B cell (primary cell): ENCODE measurements at regions not wholly inside any gene's neighbourhood (a gene's known extent, or its start where the extent isn't known, plus 50 kb on each side); places are given as distances from the start of the nearest gene placed in this dataset.

Experiments
- ATAC-seq: fragments of 200-7000 bp; cut with Tn5 transposase; one replicate; pipeline ENCODE4 v1.10.0; 2021; ENCODE audit warnings: low read depth, mild to moderate bottlenecking, moderate number of reproducible peaks, moderate library complexity
- CTCF ChIA-PET: fragments of 350-600 bp; sonication (Branson Sonifier 250); formaldehyde crosslinking; loops from one replicate; lab custom pipeline; 2021; ENCODE audit warnings: antibody characterized with exemption, inconsistent platforms; lab: Charles Lee
- POLR2A ChIA-PET: fragments of 350-600 bp; sonication (Branson Sonifier 250); formaldehyde crosslinking; loops from one replicate; lab custom pipeline; 2021; ENCODE audit warnings: antibody characterized with exemption; lab: Charles Lee
- DNase-seq: peaks from one replicate; pipeline ENCODE4 v3.0.0; 2013
- H2AFZ ChIP-seq: 2 replicates; pipeline ENCODE4 v1.6.1; 2012; ENCODE audit warnings: mild to moderate bottlenecking, low read depth, low read length; ENCODE audit not compliant: insufficient read depth, poor library complexity, severe bottlenecking
- H3K27ac ChIP-seq, 2 donors: 1 replicate in 1 of 2; 2 replicates in 1 of 2; pipeline ENCODE4 v1.5.1; 2012 to 2013; ENCODE audit warnings: low read length in 2 of 2, mild to moderate bottlenecking in 2 of 2, moderate library complexity in 1 of 2
- H3K27me3 ChIP-seq, 4 experiments: fragments of 200-600 bp in 1 of 4; sonication (generic) in 1 of 4; replicated peaks in 1 of 4; 1 replicate in 2 of 4; 2 replicates in 2 of 4; pipeline versions ENCODE4 v1.6.1 to v1.7.0; 2013 to 2016; ENCODE audit warnings: low read length in 3 of 4, mild to moderate bottlenecking in 2 of 4, mixed read lengths in 1 of 4, moderate library complexity in 1 of 4; ENCODE audit not compliant: insufficient read depth in 4 of 4, control insufficient read depth in 3 of 4; ENCODE audit errors: control extremely low read depth in 1 of 4
- H3K36me3 ChIP-seq, 2 experiments: replicated peaks in 1 of 2; 1 replicate in 1 of 2; 2 replicates in 1 of 2; pipeline versions ENCODE4 v1.6.1 to v1.7.1; 2013; ENCODE audit warnings: low read length in 1 of 2; ENCODE audit not compliant: insufficient read depth in 2 of 2, control insufficient read depth in 1 of 2; ENCODE audit errors: control extremely low read depth in 1 of 2, extremely low read depth in 1 of 2
- H3K4me1 ChIP-seq, 2 donors: fragments of 200-600 bp in 1 of 2; sonication (generic) in 1 of 2; 1 replicate in 1 of 2; 2 replicates in 1 of 2; pipeline versions ENCODE4 v1.5.1 to v1.6.1; 2013 to 2017; ENCODE audit warnings: low read length in 2 of 2; ENCODE audit not compliant: control insufficient read depth in 2 of 2, insufficient read depth in 2 of 2
- H3K4me2 ChIP-seq: replicated peaks from 2 replicates; pipeline ENCODE3; 2012; ENCODE audit warnings: mild to moderate bottlenecking, low read depth, low read length; ENCODE audit not compliant: poor library complexity, severe bottlenecking
- H3K4me3 ChIP-seq, 5 experiments: fragments of 200-600 bp in 1 of 5; sonication (generic) in 1 of 5; 1 replicate in 3 of 5; 2 replicates in 2 of 5; pipeline versions ENCODE4 v1.5.1 to v1.7.0; 2011 to 2016; ENCODE audit warnings: low read length in 4 of 5, mild to moderate bottlenecking in 4 of 5, low read depth in 2 of 5, control low read depth in 1 of 5, moderate library complexity in 1 of 5; ENCODE audit not compliant: insufficient read depth in 1 of 5; ENCODE audit errors: control extremely low read depth in 1 of 5, extremely low read depth in 1 of 5
- H3K79me2 ChIP-seq: fragments of 200-600 bp; sonication (generic); one replicate; pipeline ENCODE4 v1.6.0; 2016; ENCODE audit warnings: low read length; ENCODE audit not compliant: control insufficient read depth, insufficient read depth
- H3K9ac ChIP-seq: fragments of 200-600 bp; sonication (generic); 2 replicates; pipeline ENCODE4 v1.6.1; 2017; ENCODE audit warnings: mild to moderate bottlenecking, low read length, moderate library complexity
- H3K9me3 ChIP-seq, 3 donors: one replicate each; pipeline versions ENCODE4 v1.6.1 to v1.7.1; 2013; ENCODE audit warnings: low read length in 2 of 3; ENCODE audit not compliant: control insufficient read depth in 2 of 3, insufficient read depth in 1 of 3; ENCODE audit errors: control extremely low read depth in 1 of 3
- H4K20me1 ChIP-seq: 2 replicates; pipeline ENCODE4 v1.6.0; 2012; ENCODE audit warnings: mild to moderate bottlenecking, low read length; ENCODE audit not compliant: insufficient read depth, control insufficient read depth, poor library complexity, severe bottlenecking
- H3K27ac Mint-ChIP-seq: one replicate; pipeline ENCODE4 v1.8.0; 2021; ENCODE audit warnings: mixed read lengths
- H3K27me3 Mint-ChIP-seq: one replicate; pipeline ENCODE4 v1.8.0; 2021; ENCODE audit warnings: mixed read lengths
- H3K4me1 Mint-ChIP-seq: one replicate; pipeline ENCODE4 v1.8.0; 2021; ENCODE audit warnings: mixed read lengths
- H3K4me3 Mint-ChIP-seq: one replicate; pipeline ENCODE4 v1.8.0; 2021; ENCODE audit warnings: mixed read lengths
- H3K9me3 Mint-ChIP-seq: one replicate; pipeline ENCODE4 v1.8.0; 2022; ENCODE audit warnings: mixed read lengths; ENCODE audit not compliant: insufficient read depth
- EZH2 ChIP-seq: IDR thresholded peaks from 2 replicates; pipeline ENCODE4 v1.6.1; 2012; ENCODE audit warnings: borderline replicate concordance, low read depth, mild to moderate bottlenecking, moderate library complexity, low read length; ENCODE audit not compliant: insufficient read depth, poor library complexity, severe bottlenecking
- WGBS: methylation state at CpG from one replicate; pipeline ENCODE4 v1.1.5; 2013; ENCODE audit warnings: missing lambda C conversion rate; ENCODE audit not compliant: insufficient coverage; 5-methylcytosine and 5-hydroxymethylcytosine counted together
- intact Hi-C: fragments of 100-400 bp; cut with micrococcal nuclease; formaldehyde crosslinking; loops from one replicate; pipeline ENCODE4 v1.10.0; 2022
- TF ChIP-seq, protein P1 (sequence below): fragments of 200-600 bp; IDR thresholded peaks from one replicate; pipeline ENCODE4 v1.8.0; 2022; ENCODE audit warnings: antibody characterized with exemption, mild to moderate bottlenecking

DNA sequence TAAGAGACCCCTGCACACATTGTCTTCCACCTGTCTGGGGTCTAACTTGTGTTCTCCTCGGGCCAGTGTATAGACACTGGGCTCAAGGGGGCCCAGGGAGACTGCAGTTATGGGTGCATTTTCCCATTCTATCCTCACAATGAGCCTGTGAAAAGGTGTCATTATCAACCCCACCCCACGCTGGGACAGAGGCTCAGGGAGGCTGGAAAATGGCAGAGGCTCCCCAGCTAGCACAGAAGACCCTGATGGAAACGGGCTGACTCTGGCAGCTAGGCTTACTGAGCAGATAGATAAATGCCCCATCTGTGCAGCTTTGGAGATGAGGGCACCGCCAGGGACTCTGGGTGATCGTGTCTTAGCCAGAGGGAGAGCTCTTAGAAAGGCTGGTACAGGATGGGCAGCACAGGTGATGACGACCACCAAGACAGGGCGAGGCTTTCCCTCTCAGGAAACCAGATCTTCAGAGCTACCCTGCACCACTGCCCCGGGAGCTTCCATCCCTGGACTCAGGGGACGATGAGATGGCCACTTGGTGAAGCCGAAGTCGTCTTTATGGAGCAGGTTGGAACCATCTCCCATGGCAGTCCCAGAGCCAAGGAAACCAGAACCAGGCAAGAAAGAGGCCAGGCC, 58.2 kb upstream of the CHST15 start:
- Histone ChIP-seq H3K27ac (no peak overlapping the region), H3K4me3 (no peak overlapping the region), H3K27me3 (no peaks in the 10 kb centered on the region), H3K9ac (no peak overlapping the region), H3K4me2 (no peak overlapping the region), H3K4me1 (peaks cover 30 to 34% of the 10 kb centered on the region in 2 donors), H3K9me3 (no peaks in the 10 kb centered on the region), H4K20me1 (no peaks in the 10 kb centered on the region), H2AFZ (no peak overlapping the region), H3K36me3 (no peaks in the 10 kb centered on the region), H3K79me2 (no peaks in the 10 kb centered on the region)
- Mint-ChIP-seq H3K27me3 (no peaks in the 10 kb centered on the region), H3K27ac (no peak overlapping the region), H3K9me3 (no peaks in the 10 kb centered on the region), H3K4me1 (peaks cover 15% of the 10 kb centered on the region), H3K4me3 (no peak overlapping the region)
- 89% methylated on average over 10 of the region's 11 CpGs for WGBS
- DNase-seq = no peak
- intact Hi-C loops = loop anchor here (2.0 kb wide), 1 partner anchor 27 kb away; no protein-coding TSS in a partner anchor
- TF ChIP-seq, protein P1, sequence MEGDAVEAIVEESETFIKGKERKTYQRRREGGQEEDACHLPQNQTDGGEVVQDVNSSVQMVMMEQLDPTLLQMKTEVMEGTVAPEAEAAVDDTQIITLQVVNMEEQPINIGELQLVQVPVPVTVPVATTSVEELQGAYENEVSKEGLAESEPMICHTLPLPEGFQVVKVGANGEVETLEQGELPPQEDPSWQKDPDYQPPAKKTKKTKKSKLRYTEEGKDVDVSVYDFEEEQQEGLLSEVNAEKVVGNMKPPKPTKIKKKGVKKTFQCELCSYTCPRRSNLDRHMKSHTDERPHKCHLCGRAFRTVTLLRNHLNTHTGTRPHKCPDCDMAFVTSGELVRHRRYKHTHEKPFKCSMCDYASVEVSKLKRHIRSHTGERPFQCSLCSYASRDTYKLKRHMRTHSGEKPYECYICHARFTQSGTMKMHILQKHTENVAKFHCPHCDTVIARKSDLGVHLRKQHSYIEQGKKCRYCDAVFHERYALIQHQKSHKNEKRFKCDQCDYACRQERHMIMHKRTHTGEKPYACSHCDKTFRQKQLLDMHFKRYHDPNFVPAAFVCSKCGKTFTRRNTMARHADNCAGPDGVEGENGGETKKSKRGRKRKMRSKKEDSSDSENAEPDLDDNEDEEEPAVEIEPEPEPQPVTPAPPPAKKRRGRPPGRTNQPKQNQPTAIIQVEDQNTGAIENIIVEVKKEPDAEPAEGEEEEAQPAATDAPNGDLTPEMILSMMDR = no peak
- no peak for TF ChIP-seq EZH2
- CTCF ChIA-PET = interaction anchor here (1.0 to 2.6 kb wide), 5 partner anchors 20 to 252 kb away, joined by 3 to 9 read pairs (median 4); no protein-coding TSS in a partner anchor
- POLR2A ChIA-PET = interaction anchor here (2.5 kb wide), 1 partner anchor 59 kb away, joined by 10 read pairs; the partner anchor contains the start of gene CHST15
- no peak for ATAC-seq

DNA sequence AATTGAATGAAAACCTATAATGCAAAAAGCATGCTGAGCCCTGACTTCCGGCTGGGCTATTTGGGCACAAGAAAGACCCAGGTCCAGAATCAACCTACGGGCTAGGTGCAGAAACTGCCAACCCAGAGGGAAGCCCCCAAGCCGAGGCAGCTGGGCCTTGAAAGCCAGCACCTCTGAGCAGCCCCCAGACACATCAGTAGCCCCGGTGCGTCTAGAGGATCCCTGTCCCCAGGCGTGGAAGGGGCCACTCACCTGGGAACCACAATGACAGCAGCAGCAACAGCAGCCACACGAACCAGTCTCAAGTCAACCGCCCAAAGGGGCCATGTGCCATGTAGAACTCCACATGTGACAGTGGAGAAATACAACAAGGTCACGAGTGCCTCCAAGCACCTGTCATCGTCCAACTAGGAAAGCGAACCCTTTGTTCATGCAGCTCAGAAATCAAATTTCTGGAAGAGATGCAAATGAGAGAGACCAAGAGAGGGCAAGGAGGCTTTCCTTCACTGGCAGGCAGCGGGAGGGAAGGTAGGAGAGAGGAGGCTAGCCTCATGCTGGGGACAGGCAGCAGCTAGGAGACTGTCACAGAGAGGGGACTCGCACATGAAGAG, 57.5 kb upstream of the CHST15 start:
- Mint-ChIP-seq H3K27ac (peak overlapping the region; percentile 1), H3K27me3 (no peaks in the 10 kb centered on the region), H3K9me3 (no peaks in the 10 kb centered on the region), H3K4me1 (peaks cover 15% of the 10 kb centered on the region), H3K4me3 (no peak overlapping the region)
- no peak for ATAC-seq
- Histone ChIP-seq H3K4me1 (peaks cover 30 to 34% of the 10 kb centered on the region in 2 donors), H3K4me2 (no peak overlapping the region), H3K36me3 (no peaks in the 10 kb centered on the region), H4K20me1 (no peaks in the 10 kb centered on the region), H3K27ac (no peak overlapping the region), H3K4me3 (no peak overlapping the region), H2AFZ (no peak overlapping the region), H3K27me3 (no peaks in the 10 kb centered on the region), H3K9me3 (no peaks in the 10 kb centered on the region), H3K79me2 (no peaks in the 10 kb centered on the region), H3K9ac (no peak overlapping the region)
- DNase-seq = no peak
- TF ChIP-seq, protein P1 = no peak
- no peak for TF ChIP-seq EZH2
- ChIA-PET POLR2A (interaction anchor here (2.5 kb wide), 1 partner anchor 59 kb away, joined by 10 read pairs; the partner anchor contains the start of gene CHST15), CTCF (interaction anchor here (1.0 to 2.6 kb wide), 3 partner anchors 19 to 156 kb away, joined by 3 to 8 read pairs (median 4); no protein-coding TSS in a partner anchor)
- 90% methylated on average over 11 of the region's 13 CpGs for WGBS
- intact Hi-C loops = no loop called here
